ENCODE measurements at regions not wholly inside any gene's neighbourhood (a gene's known extent, or its start where the extent isn't known, plus 50 kb on each side); places are given as distances from the start of the nearest gene placed in this dataset.

GRCh38 chr13:83825676-83826075, 56.6 kb downstream of the SLITRK1 start:
- DNase-seq (ENCODE audit: low read depth) = no peak

GRCh38 chr13:83824560-83824959, 57.7 kb downstream of the SLITRK1 start:
- TF ChIP-seq CTCF (IDR thresholded peaks at IDR 0.05; ENCODE audit: insufficient read depth, low read length, poor library complexity, severe bottlenecking) = no peak
- no peaks in the 10 kb centered on the region for H3K27me3 ChIP-seq (ENCODE audit: control insufficient read depth, insufficient read depth, low read length)
- no peak for DNase-seq (ENCODE audit: low read depth)
- H3K4me3 ChIP-seq (ENCODE audit: low read depth, low read length) = no peak overlapping the region
- H3K36me3 ChIP-seq (ENCODE audit: control insufficient read depth, insufficient read depth, low read length) = no peaks in the 10 kb centered on the region

More at GRCh38 chr13:83825676-83826075, 56.6 kb downstream of the SLITRK1 start:
- Histone ChIP-seq H3K4me3 (ENCODE audit: low read depth, low read length) (no peak overlapping the region), H3K36me3 (ENCODE audit: control insufficient read depth, insufficient read depth, low read length) (no peaks in the 10 kb centered on the region), H3K27me3 (ENCODE audit: control insufficient read depth, insufficient read depth, low read length) (no peaks in the 10 kb centered on the region)
- TF ChIP-seq CTCF (IDR thresholded peaks at IDR 0.05; ENCODE audit: insufficient read depth, low read length, poor library complexity, severe bottlenecking) = no peak

- H3K36me3 ChIP-seq (ENCODE audit: control insufficient read depth, insufficient read depth, low read length) = no peaks in the 10 kb centered on the region
- TF ChIP-seq CTCF (IDR thresholded peaks at IDR 0.05; ENCODE audit: insufficient read depth, low read length, poor library complexity, severe bottlenecking) = no peak
- H3K27me3 ChIP-seq (ENCODE audit: control insufficient read depth, insufficient read depth, low read length) = no peaks in the 10 kb centered on the region
- H3K4me3 ChIP-seq (ENCODE audit: low read depth, low read length) = no peak overlapping the region
- DNase-seq (ENCODE audit: low read depth) = no peak
These were observed 58.2 kb downstream of the SLITRK1 start for GRCh38 chr13:83824120-83824519.

GRCh38 chr13:83819611-83820010, 62.7 kb downstream of the SLITRK1 start:
- no peaks in the 10 kb centered on the region for H3K36me3 ChIP-seq (ENCODE audit: control insufficient read depth, insufficient read depth, low read length)
- H3K27me3 ChIP-seq (ENCODE audit: control insufficient read depth, insufficient read depth, low read length) = no peaks in the 10 kb centered on the region
- no peak for TF ChIP-seq CTCF (IDR thresholded peaks at IDR 0.05; ENCODE audit: insufficient read depth, low read length, poor library complexity, severe bottlenecking)
- DNase-seq (ENCODE audit: low read depth) = no peak
- no peak overlapping the region for H3K4me3 ChIP-seq (ENCODE audit: low read depth, low read length)

- H3K36me3 ChIP-seq (ENCODE audit: control insufficient read depth, insufficient read depth, low read length) = no peaks in the 10 kb centered on the region
- no peak for DNase-seq (ENCODE audit: low read depth)
- H3K27me3 ChIP-seq (ENCODE audit: control insufficient read depth, insufficient read depth, low read length) = no peaks in the 10 kb centered on the region
- no peak for TF ChIP-seq CTCF (IDR thresholded peaks at IDR 0.05; ENCODE audit: insufficient read depth, low read length, poor library complexity, severe bottlenecking)
- no peak overlapping the region for H3K4me3 ChIP-seq (ENCODE audit: low read depth, low read length)
These were observed 63.1 kb downstream of the SLITRK1 start for GRCh38 chr13:83819156-83819555.

GRCh38 chr13:83816081-83816480, 66.2 kb downstream of the SLITRK1 start:
- DNase-seq (ENCODE audit: low read depth) = no peak
- Histone ChIP-seq H3K4me3 (ENCODE audit: low read depth, low read length) (no peak overlapping the region), H3K27me3 (ENCODE audit: control insufficient read depth, insufficient read depth, low read length) (no peaks in the 10 kb centered on the region), H3K36me3 (ENCODE audit: control insufficient read depth, insufficient read depth, low read length) (no peaks in the 10 kb centered on the region)
- TF ChIP-seq CTCF (IDR thresholded peaks at IDR 0.05; ENCODE audit: insufficient read depth, low read length, poor library complexity, severe bottlenecking) = no peak
